HEK293 (cell line): ENCODE measurements at regions not wholly inside any gene's neighbourhood (a gene's known extent, or its start where the extent isn't known, plus 50 kb on each side); places are given as distances from the start of the nearest gene placed in this dataset.

Source experiments
- CTCF ChIA-PET: fragments of 350-600 bp; formaldehyde crosslinking; extraction: SDS; loops from one replicate; lab custom pipeline; 2021; ENCODE audit warnings: antibody characterized with exemption; lab: Yijun Ruan, JAX
- POLR2A ChIA-PET: fragments of 300-600 bp; formaldehyde crosslinking; extraction: SDS; loops from one replicate; lab custom pipeline; 2020; ENCODE audit warnings: antibody characterized with exemption, inconsistent platforms; lab: Yijun Ruan, JAX
- H3K27ac ChIP-seq: fragments of 200-500 bp; sonication (Bioruptor generic); 2 replicates; pipeline ENCODE4 v1.5.1; 2014; ENCODE audit warnings: low read depth, low read length, control low read depth, inconsistent platforms; ENCODE audit errors: extremely low read depth
- H3K36me3 ChIP-seq, 2 experiments: fragments of 200-500 bp in 1 of 2; sonication (Bioruptor generic) in 1 of 2; 1 replicate in 1 of 2; 2 replicates in 1 of 2; pipeline ENCODE4 v1.5.1; 2014 to 2017; ENCODE audit warnings: inconsistent platforms in 2 of 2, low read length in 2 of 2; ENCODE audit not compliant: control insufficient read depth in 2 of 2, insufficient read depth in 1 of 2
- H3K4me1 ChIP-seq: fragments of 200-500 bp; sonication (Bioruptor generic); 2 replicates; pipeline ENCODE4 v1.5.1; 2014; ENCODE audit warnings: mild to moderate bottlenecking, low read length, inconsistent platforms; ENCODE audit not compliant: control insufficient read depth, insufficient read depth
- H3K4me3 ChIP-seq: 2 replicates; pipeline ENCODE4 v1.5.1; 2011; ENCODE audit warnings: low read depth, mild to moderate bottlenecking, control low read depth, low read length, moderate library complexity
- H3K9me3 ChIP-seq: fragments of 200-500 bp; sonication (Bioruptor generic); 2 replicates; pipeline ENCODE4 v1.5.1; 2014; ENCODE audit warnings: low read depth, low read length, inconsistent platforms; ENCODE audit not compliant: control insufficient read depth, insufficient read depth
- ELK4 ChIP-seq: IDR thresholded peaks from 2 replicates; pipeline ENCODE4 v1.6.1; 2011; ENCODE audit warnings: mild to moderate bottlenecking, low read depth, low read length, borderline replicate concordance
- KLF7 ChIP-seq: fragments of 450-650 bp; formaldehyde crosslinking; IDR thresholded peaks from 2 replicates; pipeline ENCODE4 v1.5.1; 2016; ENCODE audit warnings: missing biosample characterization, missing genetic modification characterization, borderline replicate concordance
- OVOL3 ChIP-seq: fragments of 450-650 bp; formaldehyde crosslinking; IDR thresholded peaks from 2 replicates; pipeline ENCODE4 v1.5.1; 2016; ENCODE audit warnings: missing biosample characterization, missing genetic modification characterization
- PRDM6 ChIP-seq: fragments of 450-650 bp; formaldehyde crosslinking; IDR thresholded peaks from 2 replicates; pipeline ENCODE4 v1.5.1; 2017; ENCODE audit warnings: missing biosample characterization, missing genetic modification characterization
- TRIM28 ChIP-seq: IDR thresholded peaks from 2 replicates; pipeline ENCODE4 v1.6.1; 2011; ENCODE audit warnings: low read length, control low read depth, borderline replicate concordance
- ZBTB17 ChIP-seq: fragments of 450-650 bp; formaldehyde crosslinking; IDR thresholded peaks from 2 replicates; pipeline ENCODE4 v1.5.1; 2016; ENCODE audit warnings: missing biosample characterization, missing genetic modification characterization
- ZBTB21 ChIP-seq: fragments of 450-650 bp; formaldehyde crosslinking; IDR thresholded peaks from 2 replicates; pipeline ENCODE4 v1.5.1; 2017; ENCODE audit warnings: missing biosample characterization, missing genetic modification characterization
- ZIC2 ChIP-seq: fragments of 450-650 bp; formaldehyde crosslinking; IDR thresholded peaks from 2 replicates; pipeline ENCODE4 v1.5.1; 2016; ENCODE audit warnings: missing biosample characterization, missing genetic modification characterization
- ZNF10 ChIP-seq: fragments of 450-650 bp; formaldehyde crosslinking; IDR thresholded peaks from 2 replicates; pipeline ENCODE4 v1.5.1; 2017; ENCODE audit warnings: missing biosample characterization, missing genetic modification characterization
- ZNF132 ChIP-seq: fragments of 450-650 bp; formaldehyde crosslinking; IDR thresholded peaks from 2 replicates; pipeline ENCODE4 v1.5.1; 2017; ENCODE audit warnings: missing biosample characterization, missing genetic modification characterization, borderline replicate concordance
- ZNF184 ChIP-seq: fragments of 450-650 bp; IDR thresholded peaks from 2 replicates; pipeline ENCODE4 v1.5.1; 2018; ENCODE audit warnings: missing biosample characterization, mild to moderate bottlenecking, missing genetic modification characterization
- ZNF214 ChIP-seq: fragments of 450-650 bp; formaldehyde crosslinking; IDR thresholded peaks from 2 replicates; pipeline ENCODE4 v1.5.1; 2017; ENCODE audit warnings: missing biosample characterization, mild to moderate bottlenecking, missing genetic modification characterization, borderline replicate concordance
- ZNF223 ChIP-seq: fragments of 450-650 bp; formaldehyde crosslinking; IDR thresholded peaks from 2 replicates; pipeline ENCODE4 v1.5.1; 2016; ENCODE audit warnings: missing biosample characterization, missing genetic modification characterization
- ZNF239 ChIP-seq: fragments of 450-650 bp; formaldehyde crosslinking; IDR thresholded peaks from 2 replicates; pipeline ENCODE4 v1.5.1; 2016; ENCODE audit warnings: missing biosample characterization, missing genetic modification characterization
- ZNF248 ChIP-seq: fragments of 450-650 bp; formaldehyde crosslinking; IDR thresholded peaks from 2 replicates; pipeline ENCODE4 v1.5.1; 2017; ENCODE audit warnings: missing biosample characterization, missing genetic modification characterization
- ZNF366 ChIP-seq: fragments of 450-650 bp; formaldehyde crosslinking; conservative IDR thresholded peaks from 2 replicates; pipeline ENCODE4 v1.5.1; 2016; ENCODE audit warnings: missing biosample characterization, missing genetic modification characterization
- ZNF398 ChIP-seq: fragments of 450-650 bp; formaldehyde crosslinking; IDR thresholded peaks from 2 replicates; pipeline ENCODE4 v1.5.1; 2017; ENCODE audit warnings: missing biosample characterization, missing genetic modification characterization
- ZNF423 ChIP-seq: fragments of 450-650 bp; formaldehyde crosslinking; IDR thresholded peaks from 2 replicates; pipeline ENCODE4 v1.5.1; 2016; ENCODE audit warnings: missing biosample characterization, missing genetic modification characterization
- ZNF449 ChIP-seq: fragments of 450-650 bp; formaldehyde crosslinking; IDR thresholded peaks from 2 replicates; pipeline ENCODE4 v1.5.1; 2017; ENCODE audit warnings: missing biosample characterization, mild to moderate bottlenecking, missing genetic modification characterization, moderate library complexity
- ZNF514 ChIP-seq: fragments of 450-650 bp; formaldehyde crosslinking; IDR thresholded peaks from 2 replicates; pipeline ENCODE4 v1.5.1; 2016; ENCODE audit warnings: missing biosample characterization, missing genetic modification characterization
- ZNF521 ChIP-seq: fragments of 450-650 bp; formaldehyde crosslinking; IDR thresholded peaks from 2 replicates; pipeline ENCODE4 v1.5.1; 2017; ENCODE audit warnings: missing biosample characterization, mild to moderate bottlenecking, missing genetic modification characterization
- ZNF530 ChIP-seq: fragments of 450-650 bp; formaldehyde crosslinking; IDR thresholded peaks from 2 replicates; pipeline ENCODE4 v1.5.1; 2016; ENCODE audit warnings: low read depth, missing biosample characterization, missing genetic modification characterization
- ZNF558 ChIP-seq: fragments of 450-650 bp; formaldehyde crosslinking; IDR thresholded peaks from 2 replicates; pipeline ENCODE4 v1.5.1; 2016; ENCODE audit warnings: missing biosample characterization, missing genetic modification characterization
- ZNF561 ChIP-seq: fragments of 450-650 bp; IDR thresholded peaks from 2 replicates; pipeline ENCODE4 v1.5.1; 2018; ENCODE audit warnings: missing biosample characterization, missing genetic modification characterization, borderline replicate concordance
- ZNF571 ChIP-seq: fragments of 450-650 bp; formaldehyde crosslinking; IDR thresholded peaks from 2 replicates; pipeline ENCODE4 v1.5.0; 2017; ENCODE audit warnings: missing biosample characterization, missing genetic modification characterization
- ZNF580 ChIP-seq: fragments of 450-650 bp; formaldehyde crosslinking; IDR thresholded peaks from 2 replicates; pipeline ENCODE4 v1.5.1; 2016; ENCODE audit warnings: missing biosample characterization, missing genetic modification characterization
- ZNF654 ChIP-seq: fragments of 450-650 bp; formaldehyde crosslinking; IDR thresholded peaks from 2 replicates; pipeline ENCODE4 v1.5.1; 2016; ENCODE audit warnings: low read depth, missing biosample characterization, missing genetic modification characterization

- Histone ChIP-seq H3K4me1 (no peaks in the 10 kb centered on the region), H3K36me3 (no peaks in the 10 kb centered on the region), H3K9me3 (no peaks in the 10 kb centered on the region), H3K27ac (no peak overlapping the region), H3K4me3 (no peak overlapping the region)
- CTCF ChIA-PET: no interaction called here
- TF ChIP-seq OVOL3 (tag by site-specific recombination) (no peak), ZNF423 (no peak), ZNF571 (no peak), PRDM6 (tag by site-specific recombination) (no peak), ZNF654 (no peak), ZNF521 (tag by site-specific recombination) (no peak), ZNF398 (tag by site-specific recombination) (no peak), ZIC2 (tag by site-specific recombination) (no peak)
- POLR2A ChIA-PET: no interaction called here
These were observed 525.5 kb upstream of the PTGER4 start for GRCh38 chr5:40154194-40154593.

- Histone ChIP-seq H3K36me3 (no peaks in the 10 kb centered on the region), H3K27ac (no peak overlapping the region), H3K4me1 (no peaks in the 10 kb centered on the region), H3K4me3 (no peak overlapping the region), H3K9me3 (no peaks in the 10 kb centered on the region; the same call in 1 of the 2 replicates)
- CTCF ChIA-PET: no interaction called here
- no peak for TF ChIP-seq ZNF530 (tag by site-specific recombination)
- no peak for TF ChIP-seq ELK4
- no peak for TF ChIP-seq ZNF366 (tag by site-specific recombination)
- TF ChIP-seq ZNF239 (tag by site-specific recombination): no peak
- TF ChIP-seq ZNF561: no peak
- TF ChIP-seq ZNF514 (tag by site-specific recombination): no peak
- TF ChIP-seq ZNF248: no peak
- TF ChIP-seq KLF7 (tag by site-specific recombination): no peak
- no peak for TF ChIP-seq ZNF580
- TF ChIP-seq ZNF214 (tag by site-specific recombination): no peak
- TF ChIP-seq ZBTB17: no peak
- TF ChIP-seq TRIM28: no peak
- TF ChIP-seq ZBTB21 (tag by site-specific recombination): no peak
- TF ChIP-seq ZNF184 (tag by site-specific recombination): no peak
- no peak for TF ChIP-seq ZNF10 (tag by site-specific recombination)
- no peak for TF ChIP-seq ZNF132 (tag by site-specific recombination)
- no peak for TF ChIP-seq ZNF558 (tag by site-specific recombination)
- no peak for TF ChIP-seq ZNF223 (tag by site-specific recombination)
- no peak for TF ChIP-seq ZNF449 (tag by site-specific recombination)
- POLR2A ChIA-PET: no interaction called here
These were observed 528.8 kb upstream of the PTGER4 start for GRCh38 chr5:40150896-40151295.
